HepG2 (cell line): ENCODE measurements at regions not wholly inside any gene's neighbourhood (a gene's known extent, or its start where the extent isn't known, plus 50 kb on each side); places are given as distances from the start of the nearest gene placed in this dataset.

Source experiments
- ATAC-seq: fragments of 200-7000 bp; cut with Tn5 transposase; 3 replicates; pipeline ENCODE4 v1.9.1; 2020; ENCODE audit warnings: mild to moderate bottlenecking, moderate library complexity
- BruUV-seq: library from RNA; stranded (reverse); fragments of 400-500 nt; replicated peaks from 2 replicates; lab custom pipeline; 2021; lab: Mats Ljungman, UMichigan
- CTCF ChIA-PET: fragments of 300-600 bp; formaldehyde crosslinking; extraction: SDS; loops from one replicate; lab custom pipeline; 2021; ENCODE audit warnings: low total read pairs, inconsistent platforms, low intra/inter-chr PET ratio; lab: Yijun Ruan, JAX
- POLR2A ChIA-PET: fragments of 350-600 bp; sonication (Branson Sonifier 250); formaldehyde crosslinking; loops from one replicate; lab custom pipeline; 2020; ENCODE audit warnings: antibody characterized with exemption, inconsistent platforms; lab: Yijun Ruan, JAX
- DNase-seq: peaks from one replicate; pipeline ENCODE4 v3.0.0-alpha.2; 2015; ENCODE audit warnings: low spot score
- FAIRE-seq: peaks from 3 replicates; lab custom pipeline; 2011; peaks lifted over from hg19 to GRCh38; lab: Jason Lieb, UNC
- H2AFZ ChIP-seq: one replicate; pipeline ENCODE4 v1.6.1; 2011; ENCODE audit warnings: low read length, inconsistent platforms
- H3K27ac ChIP-seq: fragments of 300-600 bp; 3 replicates; pipeline ENCODE4 v1.8.0; 2011; ENCODE audit warnings: mixed run types, mild to moderate bottlenecking, mixed read lengths, low read length, inconsistent platforms; ENCODE audit not compliant: insufficient read depth; ENCODE audit errors: extremely low read length
- H3K27me3 ChIP-seq, 2 experiments: fragments of 200-600 bp in 1 of 2; 2 replicates in 1 of 2; 3 replicates in 1 of 2; pipeline versions ENCODE4 v1.6.0 to v1.8.0; 2011; ENCODE audit warnings: low read length in 2 of 2, mild to moderate bottlenecking in 2 of 2, moderate library complexity in 2 of 2, inconsistent platforms in 1 of 2; ENCODE audit not compliant: insufficient read depth in 2 of 2, control insufficient read depth in 1 of 2
- H3K36me3 ChIP-seq, 2 experiments: fragments of 200-600 bp in 1 of 2; replicated peaks in 1 of 2; 2 replicates in 1 of 2; 3 replicates in 1 of 2; pipeline versions ENCODE4 v1.5.1 to v1.8.0; 2011; ENCODE audit warnings: low read length in 2 of 2, inconsistent platforms in 1 of 2; ENCODE audit not compliant: insufficient read depth in 2 of 2, control insufficient read depth in 1 of 2
- H3K4me1 ChIP-seq: 2 replicates; pipeline ENCODE4 v1.5.1; 2012; ENCODE audit warnings: low read length, inconsistent platforms; ENCODE audit not compliant: insufficient read depth
- H3K4me2 ChIP-seq: 2 replicates; pipeline ENCODE4 v1.6.0; 2011; ENCODE audit warnings: low read depth, low read length, inconsistent platforms
- H3K4me3 ChIP-seq, 3 experiments: fragments of 200-600 bp in 1 of 3; sonication (generic), shearing (Covaris generic) in 1 of 3; replicated peaks in 1 of 3; 2 replicates each; pipeline ENCODE4 v1.5.1; 2011 to 2016; ENCODE audit warnings: low read length in 3 of 3, inconsistent platforms in 2 of 3, low read depth in 2 of 3, mild to moderate bottlenecking in 2 of 3, control low read depth in 1 of 3, mixed read lengths in 1 of 3; ENCODE audit not compliant: insufficient read depth in 1 of 3
- H3K79me2 ChIP-seq: one replicate; pipeline ENCODE4 v1.6.1; 2011; ENCODE audit warnings: low read length, inconsistent platforms; ENCODE audit not compliant: insufficient read depth
- H3K9ac ChIP-seq: 2 replicates; pipeline ENCODE4 v1.6.0; 2011; ENCODE audit warnings: mild to moderate bottlenecking, low read depth, low read length, inconsistent platforms; ENCODE audit not compliant: insufficient read depth
- H3K9me3 ChIP-seq: 2 replicates; pipeline ENCODE4 v1.5.1; 2012; ENCODE audit warnings: mild to moderate bottlenecking, low read length
- H4K20me1 ChIP-seq: 2 replicates; pipeline ENCODE4 v1.6.0; 2011; ENCODE audit warnings: inconsistent platforms, mild to moderate bottlenecking, low read length, moderate library complexity; ENCODE audit not compliant: insufficient read depth
- FOXA1 ChIP-seq, 2 experiments: fragments of 450-650 bp in 1 of 2; sonication (generic) in 1 of 2; formaldehyde crosslinking in 1 of 2; IDR thresholded peaks; 2 replicates each; pipeline versions ENCODE4 v1.4.0 to v1.6.1; 2016 to 2020; ENCODE audit warnings: missing genetic modification reagents in 1 of 2
- FOXA3 ChIP-seq: IDR thresholded peaks from 2 replicates; pipeline ENCODE4 v1.6.1; 2016; ENCODE audit warnings: missing genetic modification reagents, missing compliant biosample characterization
- HDAC2 ChIP-seq: sonication (generic); formaldehyde crosslinking; IDR thresholded peaks from 2 replicates; pipeline ENCODE4 v1.4.0; 2020; ENCODE audit warnings: missing genetic modification reagents
- HMGXB4 ChIP-seq, 2 experiments: sonication (generic) in 1 of 2; formaldehyde crosslinking in 1 of 2; IDR thresholded peaks; 2 replicates each; pipeline versions ENCODE4 v1.4.0 to v1.6.1; 2018 to 2020; ENCODE audit warnings: missing genetic modification reagents in 2 of 2, borderline replicate concordance in 1 of 2, low read depth in 1 of 2, mild to moderate bottlenecking in 1 of 2, missing biosample characterization in 1 of 2
- HNF1B ChIP-seq: sonication (generic); formaldehyde crosslinking; IDR thresholded peaks from 2 replicates; pipeline ENCODE4 v1.5.1; 2020; ENCODE audit warnings: mild to moderate bottlenecking, moderate library complexity, missing genetic modification reagents
- NCOA2 ChIP-seq: sonication (generic); formaldehyde crosslinking; IDR thresholded peaks from 2 replicates; pipeline ENCODE4 v1.8.0; 2022; ENCODE audit warnings: inconsistent platforms
- NONO ChIP-seq, 2 experiments: fragments of 450-650 bp in 1 of 2; sonication (generic) in 1 of 2; formaldehyde crosslinking in 1 of 2; IDR thresholded peaks in 1 of 2; conservative IDR thresholded peaks in 1 of 2; 2 replicates each; pipeline versions ENCODE4 v1.6.1 to v1.8.0; 2017 to 2022; ENCODE audit warnings: mild to moderate bottlenecking in 1 of 2, missing genetic modification reagents in 1 of 2, moderate library complexity in 1 of 2
- PAXIP1 ChIP-seq: sonication (generic); formaldehyde crosslinking; conservative IDR thresholded peaks from 2 replicates; pipeline ENCODE4 v1.4.0; 2020; ENCODE audit warnings: mild to moderate bottlenecking, missing genetic modification reagents, moderate library complexity
- PITX1 ChIP-seq: sonication (generic); formaldehyde crosslinking; IDR thresholded peaks from 2 replicates; pipeline ENCODE4 v1.5.1; 2020; ENCODE audit warnings: mild to moderate bottlenecking, missing genetic modification reagents
- RARA ChIP-seq: IDR thresholded peaks from 2 replicates; pipeline ENCODE4 v1.6.1; 2016; ENCODE audit warnings: missing genetic modification reagents, missing compliant biosample characterization
- REL ChIP-seq: sonication (generic); formaldehyde crosslinking; conservative IDR thresholded peaks from 2 replicates; pipeline ENCODE4 v1.8.0; 2022; ENCODE audit warnings: mild to moderate bottlenecking, missing genetic modification reagents, moderate library complexity
- WGBS: methylation state at CpG from one replicate; pipeline ENCODE4 v1.1.6; 2017; ENCODE audit warnings: low lambda C conversion rate; 5-methylcytosine and 5-hydroxymethylcytosine counted together
- in situ Hi-C: cut with HindIII; loops from 2 replicates; pipeline ENCODE4 v1.10.0; 2017; ENCODE audit warnings: low pct_unique_long_range_greater_than_20kb; ENCODE audit not compliant: extremely low pct_ligation_motif_present
- intact Hi-C: fragments of 100-400 bp; cut with micrococcal nuclease; formaldehyde crosslinking; loops from one replicate; pipeline ENCODE4 v1.10.0; 2022; ENCODE audit not compliant: unreplicated experiment

GRCh38 chr1:67525053-67525760, 95.0 kb upstream of the SERBP1 start:
- Histone ChIP-seq H3K4me3 (0 out of 6 replicates have a peak overlapping the region, but pooled peaks of 1 of the 3 experiments have one; percentile 15), H3K27me3 (no peaks in the 10 kb centered on the region), H2AFZ (peak overlapping the region; percentile 37), H4K20me1 (no peaks in the 10 kb centered on the region), H3K79me2 (no peaks in the 10 kb centered on the region), H3K4me1 (peaks cover 80% of the 10 kb centered on the region), H3K27ac (peak overlapping the region; percentile 78), H3K36me3 (no peaks in the 10 kb centered on the region), H3K9me3 (no peaks in the 10 kb centered on the region), H3K9ac (peak overlapping the region; percentile 49), H3K4me2 (peak overlapping the region; percentile 64)
- FAIRE-seq (peak; percentile 23), DNase-seq (no peak), ATAC-seq (peak; percentile 85)
- CTCF ChIA-PET, result no interaction called here
- in situ Hi-C loops (no loop called here), intact Hi-C loops (no loop called here)
- BruUV-seq, result no TSS peak
- POLR2A ChIA-PET, result interaction anchor here (1.5 to 2.9 kb wide), 3 partner anchors 9 to 160 kb away, joined by 7 to 16 read pairs (median 11); partner anchors contain the start of gene GADD45A
- 54% methylated on average over 2 of the region's 2 CpGs for WGBS
- 0 out of 2 replicates have a peak, but pooled peaks have one; percentile 28 for TF ChIP-seq FOXA3 (CRISPR knock-in tag)
- peak; percentile 9; the same call in 1 of the 2 replicates for TF ChIP-seq HDAC2 (CRISPR knock-in tag)
- TF ChIP-seq RARA (CRISPR knock-in tag), result peak; percentile 57; the same call in 1 of the 2 replicates
- TF ChIP-seq PITX1, result 0 out of 2 replicates have a peak, but pooled peaks have one; percentile 19
- TF ChIP-seq REL (CRISPR knock-in tag), result no peak
- TF ChIP-seq NONO (IDR thresholded peaks at IDR 0.05), result no peak
- TF ChIP-seq NONO (CRISPR knock-in tag; conservative IDR thresholded peaks at IDR 0.05), result 0 out of 2 replicates have a peak, but pooled peaks have one; percentile 19
- peak in 1 of 2 experiments; percentile 12; a peak in 1 of 4 replicates for TF ChIP-seq HMGXB4 (CRISPR knock-in tag; IDR thresholded peaks at IDR 0.05; ENCODE audit: borderline replicate concordance in 1 of 2, low read depth in 1 of 2)
- peak; percentile 50; the same call in 1 of the 2 replicates for TF ChIP-seq NCOA2 (CRISPR knock-in tag)
- 0 out of 2 replicates have a peak, but pooled peaks have one; percentile 15 for TF ChIP-seq HNF1B
- TF ChIP-seq FOXA1 (IDR thresholded peaks at IDR 0.05), result no peak
- TF ChIP-seq FOXA1 (CRISPR knock-in tag; IDR thresholded peaks at IDR 0.05), result 0 out of 2 replicates have a peak, but pooled peaks have one; percentile 18
- TF ChIP-seq PAXIP1 (CRISPR knock-in tag), result peak; percentile 60
